ENCODE measurements at regions not wholly inside any gene's neighbourhood (a gene's known extent, or its start where the extent isn't known, plus 50 kb on each side); places are given as distances from the start of the nearest gene placed in this dataset.

- no peak for DNase-seq
- no peak for TF ChIP-seq CTCF (IDR thresholded peaks at IDR 0.05; ENCODE audit: low read depth, low read length)
- no peak overlapping the region for H3K27ac ChIP-seq
- H3K4me3 ChIP-seq (ENCODE audit: low read depth, low read length), result no peak overlapping the region
- no peaks in the 10 kb centered on the region for H3K36me3 ChIP-seq
- H3K9me3 ChIP-seq (ENCODE audit: severe bottlenecking), result no peaks in the 10 kb centered on the region
- H3K27me3 ChIP-seq (ENCODE audit: insufficient read depth, low read depth, severe bottlenecking), result no peaks in the 10 kb centered on the region
Observed at GRCh38 chr6:16836144-16836981, 75.1 kb upstream of the ATXN1 start.

DNA sequence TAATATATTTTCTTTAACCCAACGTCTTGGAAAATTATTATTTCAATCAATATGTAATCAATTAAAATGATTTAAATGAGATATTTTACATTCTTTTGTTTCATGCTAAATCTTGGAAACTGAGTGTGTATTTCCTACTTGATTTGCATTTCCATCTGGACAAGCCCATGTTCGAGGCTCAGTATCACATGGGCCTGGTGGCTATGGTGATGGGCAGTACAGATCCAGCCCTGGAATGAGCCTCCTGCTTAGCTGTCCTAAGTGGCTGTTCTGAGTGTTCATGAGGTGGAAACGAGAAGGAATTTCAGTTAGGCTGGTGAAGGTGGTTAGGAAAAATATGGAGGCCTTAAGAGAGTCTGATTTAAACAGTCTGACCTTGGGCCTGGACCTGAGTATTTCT lies 73.0 kb upstream of the ATXN1 start:
- no peak for TF ChIP-seq CTCF (IDR thresholded peaks at IDR 0.05; ENCODE audit: low read depth, low read length)
- Histone ChIP-seq H3K27me3 (ENCODE audit: insufficient read depth, low read depth, severe bottlenecking) (no peaks in the 10 kb centered on the region), H3K4me3 (ENCODE audit: low read depth, low read length) (no peak overlapping the region), H3K9me3 (ENCODE audit: severe bottlenecking) (no peaks in the 10 kb centered on the region), H3K36me3 (no peaks in the 10 kb centered on the region), H3K27ac (no peak overlapping the region)
- DNase-seq, result no peak

GRCh38 chr6:16832721-16833120 lies 71.5 kb upstream of the ATXN1 start:
- no peak for DNase-seq
- no peaks in the 10 kb centered on the region for H3K36me3 ChIP-seq
- TF ChIP-seq CTCF (IDR thresholded peaks at IDR 0.05; ENCODE audit: low read depth, low read length), result no peak

DNA sequence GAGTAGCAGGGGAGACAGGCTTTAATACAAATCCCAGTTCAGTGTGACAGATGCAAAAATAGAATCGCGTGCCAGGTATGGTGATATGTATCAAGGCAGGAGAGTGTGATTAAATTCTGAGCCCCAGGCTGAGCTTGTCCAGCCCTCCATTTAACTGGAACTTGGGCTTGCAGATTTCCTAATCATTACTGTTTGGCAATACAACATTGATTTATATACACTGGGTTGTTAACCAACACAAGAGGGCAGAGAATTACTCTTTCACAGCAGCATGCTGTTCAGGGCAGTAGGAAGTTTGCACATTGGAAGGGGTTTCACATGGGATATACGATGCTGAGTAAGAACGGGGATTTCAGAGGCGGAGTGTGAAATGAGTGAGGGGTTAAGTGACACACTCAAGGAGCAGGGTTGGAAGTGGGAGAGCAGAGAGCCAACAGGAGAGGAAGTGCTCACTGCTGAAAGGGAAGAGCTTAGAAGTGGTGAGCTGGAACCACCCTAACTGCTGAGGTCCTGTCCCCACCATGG lies 70.8 kb upstream of the ATXN1 start:
- TF ChIP-seq CTCF (IDR thresholded peaks at IDR 0.05; ENCODE audit: low read depth, low read length), result no peak
- H3K4me3 ChIP-seq (ENCODE audit: low read depth, low read length), result no peak overlapping the region
- no peaks in the 10 kb centered on the region for H3K9me3 ChIP-seq (ENCODE audit: severe bottlenecking)
- no peak for DNase-seq
- H3K27ac ChIP-seq, result no peak overlapping the region
- H3K27me3 ChIP-seq (ENCODE audit: insufficient read depth, low read depth, severe bottlenecking), result no peaks in the 10 kb centered on the region
- H3K36me3 ChIP-seq, result no peaks in the 10 kb centered on the region

More at GRCh38 chr6:16832721-16833120, 71.5 kb upstream of the ATXN1 start:
- Histone ChIP-seq H3K27me3 (ENCODE audit: insufficient read depth, low read depth, severe bottlenecking) (no peaks in the 10 kb centered on the region), H3K27ac (no peak overlapping the region), H3K9me3 (ENCODE audit: severe bottlenecking) (no peaks in the 10 kb centered on the region), H3K4me3 (ENCODE audit: low read depth, low read length) (no peak overlapping the region)

- DNase-seq, result no peak
- Histone ChIP-seq H3K4me3 (ENCODE audit: low read depth, low read length) (no peak overlapping the region), H3K27ac (no peak overlapping the region), H3K36me3 (no peaks in the 10 kb centered on the region), H3K27me3 (ENCODE audit: insufficient read depth, low read depth, severe bottlenecking) (no peaks in the 10 kb centered on the region), H3K9me3 (ENCODE audit: severe bottlenecking) (no peaks in the 10 kb centered on the region)
- TF ChIP-seq CTCF (IDR thresholded peaks at IDR 0.05; ENCODE audit: low read depth, low read length), result no peak
Observed at GRCh38 chr6:16831136-16831535, 69.9 kb upstream of the ATXN1 start.

Data from WERI-Rb-1 (cell line).